H9 (cell line): ENCODE measurements at regions not wholly inside any gene's neighbourhood (a gene's known extent, or its start where the extent isn't known, plus 50 kb on each side); places are given as distances from the start of the nearest gene placed in this dataset.

Experiments used
- DNase-seq: peaks from one replicate; pipeline ENCODE4 v3.0.0-alpha.2; 2017
- H2AFZ ChIP-seq: one replicate; pipeline ENCODE4 v1.6.1; 2013; ENCODE audit warnings: mild to moderate bottlenecking, low read length, control low read depth, moderate library complexity
- H2AK5ac ChIP-seq: 2 replicates; pipeline ENCODE4 v1.6.1; 2013; ENCODE audit warnings: low read length, control low read depth, mixed read lengths; ENCODE audit not compliant: insufficient read length
- H2BK120ac ChIP-seq: one replicate; pipeline ENCODE4 v1.6.1; 2013; ENCODE audit warnings: low read depth, mild to moderate bottlenecking, low read length, control low read depth, inconsistent platforms; ENCODE audit not compliant: poor library complexity, severe bottlenecking
- H2BK12ac ChIP-seq: 2 replicates; pipeline ENCODE4 v1.6.1; 2013; ENCODE audit warnings: low read length, control low read depth, mixed read lengths, low read depth; ENCODE audit not compliant: insufficient read length
- H2BK15ac ChIP-seq: 2 replicates; pipeline ENCODE4 v1.6.1; 2013; ENCODE audit warnings: low read depth, low read length, control low read depth
- H2BK20ac ChIP-seq: one replicate; pipeline ENCODE4 v1.6.1; 2013; ENCODE audit warnings: low read depth, mild to moderate bottlenecking, low read length, control low read depth, inconsistent platforms; ENCODE audit not compliant: poor library complexity, severe bottlenecking
- H2BK5ac ChIP-seq: 2 replicates; pipeline ENCODE4 v1.6.1; 2013; ENCODE audit warnings: low read length, control low read depth, mixed read lengths; ENCODE audit not compliant: insufficient read length
- H3K14ac ChIP-seq: 2 replicates; pipeline ENCODE4 v1.6.1; 2013; ENCODE audit warnings: low read length, control low read depth; ENCODE audit not compliant: insufficient read depth
- H3K18ac ChIP-seq: 2 replicates; pipeline ENCODE4 v1.6.1; 2013; ENCODE audit warnings: low read depth, mild to moderate bottlenecking, mixed read lengths, low read length, control low read depth; ENCODE audit not compliant: insufficient read length
- H3K23ac ChIP-seq: 2 replicates; pipeline ENCODE4 v1.6.1; 2013; ENCODE audit warnings: low read length, control low read depth, mixed read lengths, low read depth; ENCODE audit not compliant: insufficient read length
- H3K23me2 ChIP-seq: 2 replicates; pipeline ENCODE4 v1.6.1; 2013; ENCODE audit warnings: low read depth, mild to moderate bottlenecking, mixed read lengths, low read length, control low read depth; ENCODE audit not compliant: insufficient read length, poor library complexity, severe bottlenecking
- H3K27ac ChIP-seq: 2 replicates; pipeline ENCODE4 v1.5.1; 2013; ENCODE audit warnings: low read length, control low read depth, mixed read lengths, low read depth; ENCODE audit not compliant: insufficient read length
- H3K27me3 ChIP-seq: 2 replicates; pipeline ENCODE4 v1.6.1; 2013; ENCODE audit warnings: low read length, control low read depth, inconsistent platforms; ENCODE audit not compliant: insufficient read depth
- H3K4ac ChIP-seq: 2 replicates; pipeline ENCODE4 v1.6.1; 2013; ENCODE audit warnings: low read depth, mild to moderate bottlenecking, control low read depth, inconsistent platforms, low read length, moderate library complexity
- H3K4me1 ChIP-seq: 2 replicates; pipeline ENCODE4 v1.6.1; 2013; ENCODE audit warnings: low read length, control low read depth, inconsistent platforms; ENCODE audit not compliant: insufficient read depth
- H3K4me2 ChIP-seq: 2 replicates; pipeline ENCODE4 v1.6.1; 2013; ENCODE audit warnings: low read length, control low read depth, mixed read lengths; ENCODE audit not compliant: insufficient read length, insufficient read depth
- H3K56ac ChIP-seq: 2 replicates; pipeline ENCODE4 v1.6.1; 2013; ENCODE audit warnings: low read depth, mild to moderate bottlenecking, mixed read lengths, low read length, control low read depth; ENCODE audit not compliant: insufficient read length
- H3K79me1 ChIP-seq: 2 replicates; pipeline ENCODE4 v1.6.1; 2013; ENCODE audit warnings: low read depth, mild to moderate bottlenecking, moderate library complexity, low read length, control low read depth, inconsistent platforms; ENCODE audit not compliant: insufficient read depth, poor library complexity, severe bottlenecking
- H3K79me2 ChIP-seq: 2 replicates; pipeline ENCODE4 v1.6.1; 2013; ENCODE audit warnings: low read length, control low read depth, inconsistent platforms; ENCODE audit not compliant: insufficient read depth
- H3K9ac ChIP-seq: 2 replicates; pipeline ENCODE4 v1.6.1; 2013; ENCODE audit warnings: low read length, control low read depth, mixed read lengths; ENCODE audit not compliant: insufficient read length; ENCODE audit errors: extremely low read depth
- H3K9me3 ChIP-seq: one replicate; pipeline ENCODE4 v1.6.1; 2013; ENCODE audit warnings: low read depth, low read length, inconsistent platforms; ENCODE audit not compliant: control insufficient read depth
- H3T11ph ChIP-seq: one replicate; pipeline ENCODE4 v1.6.1; 2013; ENCODE audit warnings: mild to moderate bottlenecking, low read length, control low read depth, inconsistent platforms
- H4K20me1 ChIP-seq: one replicate; pipeline ENCODE4 v1.6.1; 2013; ENCODE audit not compliant: control insufficient read depth, insufficient read length, insufficient read depth
- H4K5ac ChIP-seq: 2 replicates; pipeline ENCODE4 v1.6.1; 2013; ENCODE audit warnings: low read depth, mild to moderate bottlenecking, mixed read lengths, low read length, control low read depth; ENCODE audit not compliant: insufficient read length
- H4K8ac ChIP-seq: replicated peaks from 2 replicates; pipeline ENCODE4 v1.6.1; 2013; ENCODE audit warnings: low read length, control low read depth, mixed read lengths, low read depth; ENCODE audit not compliant: insufficient read length
- H4K91ac ChIP-seq: 2 replicates; pipeline ENCODE4 v1.6.1; 2013; ENCODE audit warnings: low read depth, mild to moderate bottlenecking, moderate library complexity, mixed read lengths, low read length, control low read depth; ENCODE audit not compliant: insufficient read length
- H3K27ac Mint-ChIP-seq, 3 experiments: 2 replicates in 2 of 3; 3 replicates in 1 of 3; pipeline ENCODE4 v1.8.0; 2020 to 2021; ENCODE audit warnings: mixed read lengths in 3 of 3, mild to moderate bottlenecking in 1 of 3, moderate library complexity in 1 of 3
- H3K27me3 Mint-ChIP-seq: 2 replicates; pipeline ENCODE4 v1.8.0; 2021; ENCODE audit warnings: low read depth, mild to moderate bottlenecking, moderate library complexity, mixed read lengths
- H3K36me3 Mint-ChIP-seq, 3 experiments: 2 replicates in 2 of 3; 3 replicates in 1 of 3; pipeline ENCODE4 v1.8.0; 2020 to 2021; ENCODE audit warnings: low read depth in 3 of 3, mixed read lengths in 3 of 3; ENCODE audit not compliant: insufficient read depth in 1 of 3
- H3K4me1 Mint-ChIP-seq, 2 experiments: 2 replicates each; pipeline ENCODE4 v1.8.0; 2020; ENCODE audit warnings: mixed read lengths in 2 of 2
- H3K4me3 Mint-ChIP-seq, 2 experiments: 2 replicates in 1 of 2; 3 replicates in 1 of 2; pipeline ENCODE4 v1.8.0; 2020 to 2021; ENCODE audit warnings: mild to moderate bottlenecking in 2 of 2, mixed read lengths in 2 of 2, moderate library complexity in 1 of 2
- H3K9me3 Mint-ChIP-seq, 2 experiments: 2 replicates in 1 of 2; 3 replicates in 1 of 2; pipeline ENCODE4 v1.8.0; 2020; ENCODE audit warnings: mild to moderate bottlenecking in 2 of 2, mixed read lengths in 2 of 2, moderate library complexity in 1 of 2
- WGBS: extraction: QIAGEN DNeasy Blood & Tissue Kit; methylation state at CpG from one replicate; pipeline ENCODE4 v1.1.7; 2013; ENCODE audit warnings: missing lambda C conversion rate, low lambda C conversion rate, mixed read lengths; ENCODE audit not compliant: insufficient read length; ENCODE audit errors: extremely low coverage; 5-methylcytosine and 5-hydroxymethylcytosine counted together
- TF ChIP-seq, protein P1 (sequence below): fragments of 200-600 bp; sonication (generic); conservative IDR thresholded peaks from 3 replicates; pipeline ENCODE4 v1.8.0; 2021; ENCODE audit warnings: antibody characterized with exemption, mild to moderate bottlenecking

DNA sequence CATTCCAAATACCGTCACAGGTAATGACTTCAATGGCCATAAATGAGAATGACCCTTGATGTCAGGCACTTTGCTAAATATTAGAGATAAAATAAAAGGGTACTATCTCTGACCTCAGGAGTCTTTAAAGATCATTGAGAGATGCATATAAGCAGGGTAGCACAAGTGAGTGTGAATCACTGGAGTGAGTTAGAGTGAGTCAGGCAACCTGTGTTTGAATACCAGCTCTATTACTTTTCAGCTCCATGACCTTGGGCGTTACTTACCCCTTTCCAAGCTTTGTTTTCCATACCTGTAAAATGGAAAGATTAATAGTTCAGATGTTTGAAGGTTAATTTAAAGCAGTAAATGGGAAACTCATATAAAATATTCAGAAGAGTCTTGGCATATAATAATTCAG, 1058.0 kb upstream of the ADGRL4 start:
- no peak overlapping the region for H2BK12ac ChIP-seq
- no peaks in the 10 kb centered on the region for H3K27me3 Mint-ChIP-seq
- WGBS: no CpG with 5 or more reads among the region's 2 CpGs
- H3K9me3 ChIP-seq: no peaks in the 10 kb centered on the region
- no peak overlapping the region for H2AFZ ChIP-seq
- no peaks in the 10 kb centered on the region; a peak in 1 of 5 replicates for H3K9me3 Mint-ChIP-seq
- H3K4me1 ChIP-seq: no peaks in the 10 kb centered on the region
- no peaks in the 10 kb centered on the region for H3K27me3 ChIP-seq
- no peaks in the 10 kb centered on the region for H3K79me1 ChIP-seq
- no peaks in the 10 kb centered on the region for H4K20me1 ChIP-seq
- no peak overlapping the region for H4K8ac ChIP-seq
- no peak overlapping the region for H2BK5ac ChIP-seq
- no peak overlapping the region for H3K23ac ChIP-seq
- H3K79me2 ChIP-seq: no peaks in the 10 kb centered on the region
- no peak overlapping the region for H3K4ac ChIP-seq
- no peak overlapping the region for H3K56ac ChIP-seq
- H4K91ac ChIP-seq: no peak overlapping the region
- no peak overlapping the region for H3K27ac Mint-ChIP-seq
- H3K27ac ChIP-seq: no peak overlapping the region
- H2BK120ac ChIP-seq: no peak overlapping the region
- DNase-seq: no peak
- no peak overlapping the region for H3K18ac ChIP-seq
- no peak overlapping the region for H2AK5ac ChIP-seq
- no peak overlapping the region for H2BK20ac ChIP-seq
- H3K36me3 Mint-ChIP-seq: no peaks in the 10 kb centered on the region
- H3K23me2 ChIP-seq: no peaks in the 10 kb centered on the region
- H3K4me3 Mint-ChIP-seq: no peak overlapping the region
- H3K4me1 Mint-ChIP-seq: peaks cover 7 to 11% of the 10 kb centered on the region in 2 experiments
- H4K5ac ChIP-seq: no peak overlapping the region
- TF ChIP-seq, protein P1, sequence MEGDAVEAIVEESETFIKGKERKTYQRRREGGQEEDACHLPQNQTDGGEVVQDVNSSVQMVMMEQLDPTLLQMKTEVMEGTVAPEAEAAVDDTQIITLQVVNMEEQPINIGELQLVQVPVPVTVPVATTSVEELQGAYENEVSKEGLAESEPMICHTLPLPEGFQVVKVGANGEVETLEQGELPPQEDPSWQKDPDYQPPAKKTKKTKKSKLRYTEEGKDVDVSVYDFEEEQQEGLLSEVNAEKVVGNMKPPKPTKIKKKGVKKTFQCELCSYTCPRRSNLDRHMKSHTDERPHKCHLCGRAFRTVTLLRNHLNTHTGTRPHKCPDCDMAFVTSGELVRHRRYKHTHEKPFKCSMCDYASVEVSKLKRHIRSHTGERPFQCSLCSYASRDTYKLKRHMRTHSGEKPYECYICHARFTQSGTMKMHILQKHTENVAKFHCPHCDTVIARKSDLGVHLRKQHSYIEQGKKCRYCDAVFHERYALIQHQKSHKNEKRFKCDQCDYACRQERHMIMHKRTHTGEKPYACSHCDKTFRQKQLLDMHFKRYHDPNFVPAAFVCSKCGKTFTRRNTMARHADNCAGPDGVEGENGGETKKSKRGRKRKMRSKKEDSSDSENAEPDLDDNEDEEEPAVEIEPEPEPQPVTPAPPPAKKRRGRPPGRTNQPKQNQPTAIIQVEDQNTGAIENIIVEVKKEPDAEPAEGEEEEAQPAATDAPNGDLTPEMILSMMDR: no peak
- no peak overlapping the region for H3T11ph ChIP-seq
- H3K9ac ChIP-seq: no peak overlapping the region
- H3K14ac ChIP-seq: no peak overlapping the region
- H2BK15ac ChIP-seq: no peak overlapping the region
- H3K4me2 ChIP-seq: no peak overlapping the region
